Medulla oblongata (tissue), 1 donor: ENCODE measurements at regions not wholly inside any gene's neighbourhood (a gene's known extent, or its start where the extent isn't known, plus 50 kb on each side); places are given as distances from the start of the nearest gene placed in this dataset.

ENCODE experiments used
- DNase-seq: peaks from one replicate; pipeline ENCODE4 v3.0.0-alpha.2; 2015; ENCODE audit errors: extremely low spot score

- no peak for DNase-seq
Measured at GRCh38 chr5:57568136-57568535, 85.5 kb upstream of the ACTBL2 start.

- DNase-seq: no peak
Measured at GRCh38 chr5:57566914-57567313, 84.3 kb upstream of the ACTBL2 start.

- DNase-seq: no peak
Measured at GRCh38 chr5:57561231-57561842, 78.7 kb upstream of the ACTBL2 start.

- DNase-seq: no peak
Measured at GRCh38 chr5:57559110-57559635, 76.6 kb upstream of the ACTBL2 start.

GRCh38 chr5:57552033-57552432, 69.4 kb upstream of the ACTBL2 start:
- DNase-seq: peak; percentile 17

GRCh38 chr5:57551251-57551650, 68.6 kb upstream of the ACTBL2 start:
- DNase-seq: no peak

GRCh38 chr5:57550132-57550531, 67.5 kb upstream of the ACTBL2 start:
- DNase-seq: no peak

- DNase-seq: no peak
Measured at GRCh38 chr5:57549566-57549965, 67.0 kb upstream of the ACTBL2 start.

- DNase-seq: no peak
Measured at GRCh38 chr5:57540823-57541222, 58.2 kb upstream of the ACTBL2 start.

- no peak for DNase-seq
Measured at GRCh38 chr5:57539281-57539701, 56.7 kb upstream of the ACTBL2 start.

GRCh38 chr5:57538341-57538955, 55.8 kb upstream of the ACTBL2 start:
- peak; percentile 6 for DNase-seq

GRCh38 chr5:57537811-57538210, 55.2 kb upstream of the ACTBL2 start:
- no peak for DNase-seq

GRCh38 chr5:57532513-57533497, 50.2 kb upstream of the ACTBL2 start:
- no peak for DNase-seq
